HG02610 (cell line): ENCODE measurements at regions not wholly inside any gene's neighbourhood (a gene's known extent, or its start where the extent isn't known, plus 50 kb on each side); places are given as distances from the start of the nearest gene placed in this dataset.
"Not testable (repeated sequence)": the region's sequence is repeated elsewhere in the genome, so short reads cannot be mapped to it uniquely, and the experiment has no call there.

Source experiments
- ATAC-seq: cut with Tn5 transposase; IDR thresholded peaks from one replicate; pipeline ENCODE4 v1.9.1; 2021; ENCODE audit warnings: mild to moderate bottlenecking, moderate library complexity; ENCODE audit not compliant: unreplicated experiment

- no peak for ATAC-seq
Observed at GRCh38 chr2:182634386-182634785, 81.7 kb upstream of the DNAJC10 start.

- no peak for ATAC-seq
Observed at GRCh38 chr2:182636699-182637098, 79.4 kb upstream of the DNAJC10 start.

GRCh38 chr2:182638667-182639066 lies 77.4 kb upstream of the DNAJC10 start:
- ATAC-seq = no peak

- no peak for ATAC-seq
Observed at GRCh38 chr2:182639971-182640370, 76.1 kb upstream of the DNAJC10 start.

- peak; percentile 100 for ATAC-seq
Observed at GRCh38 chr2:182642328-182642727, 73.7 kb upstream of the DNAJC10 start.

- no peak for ATAC-seq
Observed at GRCh38 chr2:182646763-182647498, 69.1 kb upstream of the DNAJC10 start.

- no peak for ATAC-seq
Observed at GRCh38 chr2:182647499-182647787, 68.6 kb upstream of the DNAJC10 start.

- ATAC-seq = no peak
Observed at GRCh38 chr2:182649316-182649715, 66.7 kb upstream of the DNAJC10 start.

GRCh38 chr2:182650704-182651103 lies 65.4 kb upstream of the DNAJC10 start:
- ATAC-seq = no peak

- no peak for ATAC-seq
Observed at GRCh38 chr2:182652326-182652725, 63.7 kb upstream of the DNAJC10 start.

GRCh38 chr2:182655750-182656149 lies 60.3 kb upstream of the DNAJC10 start:
- no peak for ATAC-seq

GRCh38 chr2:182664212-182664611 lies 51.8 kb upstream of the DNAJC10 start:
- ATAC-seq = no peak

- not testable (repeated sequence) for ATAC-seq
Observed at GRCh38 chr2:182665500-182665899, 50.6 kb upstream of the DNAJC10 start.
